Fibroblast of skin of abdomen (primary cell): ENCODE measurements at regions not wholly inside any gene's neighbourhood (a gene's known extent, or its start where the extent isn't known, plus 50 kb on each side); places are given as distances from the start of the nearest gene placed in this dataset.

Experiments
- DNase-seq: peaks from one replicate; pipeline ENCODE4 v3.0.0-alpha.2; 2013

GRCh38 chr2:224325941-224326340 lies 76.0 kb downstream of the FAM124B start:
- no peak for DNase-seq

GRCh38 chr2:224324604-224325003 lies 77.3 kb downstream of the FAM124B start:
- no peak for DNase-seq

GRCh38 chr2:224320660-224321059 lies 81.2 kb downstream of the FAM124B start:
- DNase-seq = no peak

GRCh38 chr2:224319750-224320149 lies 82.2 kb downstream of the FAM124B start:
- DNase-seq = no peak

GRCh38 chr2:224312741-224313140 lies 89.2 kb downstream of the FAM124B start:
- no peak for DNase-seq

- no peak for DNase-seq
Observed at GRCh38 chr2:224310943-224311625, 90.8 kb downstream of the FAM124B start.

- peak; percentile 90 for DNase-seq
Observed at GRCh38 chr2:224309176-224309575, 92.7 kb downstream of the FAM124B start.

GRCh38 chr2:224308272-224308911 lies 93.5 kb downstream of the FAM124B start:
- no peak for DNase-seq

- DNase-seq = no peak
Observed at GRCh38 chr2:224302952-224303351, 99.0 kb downstream of the FAM124B start.

GRCh38 chr2:224293976-224294375 lies 107.9 kb downstream of the FAM124B start:
- DNase-seq = no peak

- no peak for DNase-seq
Observed at GRCh38 chr2:224287531-224287930, 114.4 kb downstream of the FAM124B start.

GRCh38 chr2:224286923-224287322 lies 115.0 kb downstream of the FAM124B start:
- no peak for DNase-seq

- DNase-seq = peak; percentile 38
Observed at GRCh38 chr2:224284134-224284946, 117.6 kb downstream of the FAM124B start.

GRCh38 chr2:224283466-224283965 lies 118.4 kb downstream of the FAM124B start:
- DNase-seq = no peak

- no peak for DNase-seq
Observed at GRCh38 chr2:224281374-224281773, 120.5 kb downstream of the FAM124B start.

- peak; percentile 69 for DNase-seq
Observed at GRCh38 chr2:224278531-224278930, 123.4 kb downstream of the FAM124B start.

GRCh38 chr2:224276251-224276650 lies 125.7 kb downstream of the FAM124B start:
- no peak for DNase-seq

- DNase-seq = peak; percentile 49
Observed at GRCh38 chr2:224272237-224272910, 129.5 kb downstream of the FAM124B start.

GRCh38 chr2:224271617-224272236 lies 130.2 kb downstream of the FAM124B start:
- no peak for DNase-seq

GRCh38 chr2:224268441-224268840 lies 133.5 kb downstream of the FAM124B start:
- peak; percentile 72 for DNase-seq

- DNase-seq = no peak
Observed at GRCh38 chr2:224264259-224264658, 137.6 kb downstream of the FAM124B start.

GRCh38 chr2:224263571-224264043 lies 138.3 kb downstream of the FAM124B start:
- DNase-seq = peak; percentile 78
